H9 (cell line): ENCODE measurements at regions not wholly inside any gene's neighbourhood (a gene's known extent, or its start where the extent isn't known, plus 50 kb on each side); places are given as distances from the start of the nearest gene placed in this dataset.

Experiments
- DNase-seq: peaks from one replicate; pipeline ENCODE4 v3.0.0-alpha.2; 2017
- H2AFZ ChIP-seq: one replicate; pipeline ENCODE4 v1.6.1; 2013; ENCODE audit warnings: mild to moderate bottlenecking, low read length, control low read depth, moderate library complexity
- H2AK5ac ChIP-seq: 2 replicates; pipeline ENCODE4 v1.6.1; 2013; ENCODE audit warnings: low read length, control low read depth, mixed read lengths; ENCODE audit not compliant: insufficient read length
- H2BK120ac ChIP-seq: one replicate; pipeline ENCODE4 v1.6.1; 2013; ENCODE audit warnings: low read depth, mild to moderate bottlenecking, low read length, control low read depth, inconsistent platforms; ENCODE audit not compliant: poor library complexity, severe bottlenecking
- H2BK12ac ChIP-seq: 2 replicates; pipeline ENCODE4 v1.6.1; 2013; ENCODE audit warnings: low read length, control low read depth, mixed read lengths, low read depth; ENCODE audit not compliant: insufficient read length
- H2BK15ac ChIP-seq: 2 replicates; pipeline ENCODE4 v1.6.1; 2013; ENCODE audit warnings: low read depth, low read length, control low read depth
- H2BK20ac ChIP-seq: one replicate; pipeline ENCODE4 v1.6.1; 2013; ENCODE audit warnings: low read depth, mild to moderate bottlenecking, low read length, control low read depth, inconsistent platforms; ENCODE audit not compliant: poor library complexity, severe bottlenecking
- H2BK5ac ChIP-seq: 2 replicates; pipeline ENCODE4 v1.6.1; 2013; ENCODE audit warnings: low read length, control low read depth, mixed read lengths; ENCODE audit not compliant: insufficient read length
- H3K14ac ChIP-seq: 2 replicates; pipeline ENCODE4 v1.6.1; 2013; ENCODE audit warnings: low read length, control low read depth; ENCODE audit not compliant: insufficient read depth
- H3K18ac ChIP-seq: 2 replicates; pipeline ENCODE4 v1.6.1; 2013; ENCODE audit warnings: low read depth, mild to moderate bottlenecking, mixed read lengths, low read length, control low read depth; ENCODE audit not compliant: insufficient read length
- H3K23ac ChIP-seq: 2 replicates; pipeline ENCODE4 v1.6.1; 2013; ENCODE audit warnings: low read length, control low read depth, mixed read lengths, low read depth; ENCODE audit not compliant: insufficient read length
- H3K23me2 ChIP-seq: 2 replicates; pipeline ENCODE4 v1.6.1; 2013; ENCODE audit warnings: low read depth, mild to moderate bottlenecking, mixed read lengths, low read length, control low read depth; ENCODE audit not compliant: insufficient read length, poor library complexity, severe bottlenecking
- H3K27ac ChIP-seq: 2 replicates; pipeline ENCODE4 v1.5.1; 2013; ENCODE audit warnings: low read length, control low read depth, mixed read lengths, low read depth; ENCODE audit not compliant: insufficient read length
- H3K27me3 ChIP-seq: 2 replicates; pipeline ENCODE4 v1.6.1; 2013; ENCODE audit warnings: low read length, control low read depth, inconsistent platforms; ENCODE audit not compliant: insufficient read depth
- H3K4ac ChIP-seq: 2 replicates; pipeline ENCODE4 v1.6.1; 2013; ENCODE audit warnings: low read depth, mild to moderate bottlenecking, control low read depth, inconsistent platforms, low read length, moderate library complexity
- H3K4me1 ChIP-seq: 2 replicates; pipeline ENCODE4 v1.6.1; 2013; ENCODE audit warnings: low read length, control low read depth, inconsistent platforms; ENCODE audit not compliant: insufficient read depth
- H3K4me2 ChIP-seq: 2 replicates; pipeline ENCODE4 v1.6.1; 2013; ENCODE audit warnings: low read length, control low read depth, mixed read lengths; ENCODE audit not compliant: insufficient read length, insufficient read depth
- H3K56ac ChIP-seq: 2 replicates; pipeline ENCODE4 v1.6.1; 2013; ENCODE audit warnings: low read depth, mild to moderate bottlenecking, mixed read lengths, low read length, control low read depth; ENCODE audit not compliant: insufficient read length
- H3K79me1 ChIP-seq: 2 replicates; pipeline ENCODE4 v1.6.1; 2013; ENCODE audit warnings: low read depth, mild to moderate bottlenecking, moderate library complexity, low read length, control low read depth, inconsistent platforms; ENCODE audit not compliant: insufficient read depth, poor library complexity, severe bottlenecking
- H3K79me2 ChIP-seq: 2 replicates; pipeline ENCODE4 v1.6.1; 2013; ENCODE audit warnings: low read length, control low read depth, inconsistent platforms; ENCODE audit not compliant: insufficient read depth
- H3K9ac ChIP-seq: 2 replicates; pipeline ENCODE4 v1.6.1; 2013; ENCODE audit warnings: low read length, control low read depth, mixed read lengths; ENCODE audit not compliant: insufficient read length; ENCODE audit errors: extremely low read depth
- H3K9me3 ChIP-seq: one replicate; pipeline ENCODE4 v1.6.1; 2013; ENCODE audit warnings: low read depth, low read length, inconsistent platforms; ENCODE audit not compliant: control insufficient read depth
- H3T11ph ChIP-seq: one replicate; pipeline ENCODE4 v1.6.1; 2013; ENCODE audit warnings: mild to moderate bottlenecking, low read length, control low read depth, inconsistent platforms
- H4K20me1 ChIP-seq: one replicate; pipeline ENCODE4 v1.6.1; 2013; ENCODE audit not compliant: control insufficient read depth, insufficient read length, insufficient read depth
- H4K5ac ChIP-seq: 2 replicates; pipeline ENCODE4 v1.6.1; 2013; ENCODE audit warnings: low read depth, mild to moderate bottlenecking, mixed read lengths, low read length, control low read depth; ENCODE audit not compliant: insufficient read length
- H4K8ac ChIP-seq: replicated peaks from 2 replicates; pipeline ENCODE4 v1.6.1; 2013; ENCODE audit warnings: low read length, control low read depth, mixed read lengths, low read depth; ENCODE audit not compliant: insufficient read length
- H4K91ac ChIP-seq: 2 replicates; pipeline ENCODE4 v1.6.1; 2013; ENCODE audit warnings: low read depth, mild to moderate bottlenecking, moderate library complexity, mixed read lengths, low read length, control low read depth; ENCODE audit not compliant: insufficient read length
- H3K27ac Mint-ChIP-seq, 3 experiments: 2 replicates in 2 of 3; 3 replicates in 1 of 3; pipeline ENCODE4 v1.8.0; 2020 to 2021; ENCODE audit warnings: mixed read lengths in 3 of 3, mild to moderate bottlenecking in 1 of 3, moderate library complexity in 1 of 3
- H3K27me3 Mint-ChIP-seq: 2 replicates; pipeline ENCODE4 v1.8.0; 2021; ENCODE audit warnings: low read depth, mild to moderate bottlenecking, moderate library complexity, mixed read lengths
- H3K36me3 Mint-ChIP-seq, 3 experiments: 2 replicates in 2 of 3; 3 replicates in 1 of 3; pipeline ENCODE4 v1.8.0; 2020 to 2021; ENCODE audit warnings: low read depth in 3 of 3, mixed read lengths in 3 of 3; ENCODE audit not compliant: insufficient read depth in 1 of 3
- H3K4me1 Mint-ChIP-seq, 2 experiments: 2 replicates each; pipeline ENCODE4 v1.8.0; 2020; ENCODE audit warnings: mixed read lengths in 2 of 2
- H3K4me3 Mint-ChIP-seq, 2 experiments: 2 replicates in 1 of 2; 3 replicates in 1 of 2; pipeline ENCODE4 v1.8.0; 2020 to 2021; ENCODE audit warnings: mild to moderate bottlenecking in 2 of 2, mixed read lengths in 2 of 2, moderate library complexity in 1 of 2
- H3K9me3 Mint-ChIP-seq, 2 experiments: 2 replicates in 1 of 2; 3 replicates in 1 of 2; pipeline ENCODE4 v1.8.0; 2020; ENCODE audit warnings: mild to moderate bottlenecking in 2 of 2, mixed read lengths in 2 of 2, moderate library complexity in 1 of 2
- CTCF ChIP-seq: fragments of 200-600 bp; sonication (generic); conservative IDR thresholded peaks from 3 replicates; pipeline ENCODE4 v1.8.0; 2021; ENCODE audit warnings: antibody characterized with exemption, mild to moderate bottlenecking
- whole genome bisulfite sequencing: extraction: QIAGEN DNeasy Blood & Tissue Kit; methylation state at CpG from one replicate; pipeline ENCODE4 v1.1.7; 2013; ENCODE audit warnings: missing lambda C conversion rate, low lambda C conversion rate, mixed read lengths; ENCODE audit not compliant: insufficient read length; ENCODE audit errors: extremely low coverage; 5-methylcytosine and 5-hydroxymethylcytosine counted together

GRCh38 chr18:71352618-71353017 is 1063.8 kb downstream of the SOCS6 start:
- no peaks in the 10 kb centered on the region; the same call in 1 of the 2 replicates for H3K27me3 Mint-ChIP-seq
- no peak overlapping the region for H2BK5ac ChIP-seq
- H3K79me2 ChIP-seq, result no peaks in the 10 kb centered on the region
- TF ChIP-seq CTCF, result no peak
- no peak overlapping the region for H3K14ac ChIP-seq
- no peak overlapping the region for H2BK20ac ChIP-seq
- no peak overlapping the region for H3T11ph ChIP-seq
- no peak overlapping the region for H3K4me2 ChIP-seq
- no peak overlapping the region for H3K27ac Mint-ChIP-seq
- no CpG with 5 or more reads among the region's 1 CpG for WGBS
- H2BK120ac ChIP-seq, result no peak overlapping the region
- no peak overlapping the region for H3K9ac ChIP-seq
- H2AK5ac ChIP-seq, result no peak overlapping the region
- no peaks in the 10 kb centered on the region for H3K4me1 ChIP-seq
- H3K4me1 Mint-ChIP-seq, result peaks cover 0 to 7% of the 10 kb centered on the region in 2 experiments; a peak in 1 of 4 replicates
- no peaks in the 10 kb centered on the region for H4K20me1 ChIP-seq
- no peak overlapping the region for H3K4ac ChIP-seq
- no peaks in the 10 kb centered on the region for H3K36me3 Mint-ChIP-seq
- H2AFZ ChIP-seq, result no peak overlapping the region
- no peaks in the 10 kb centered on the region for H3K23me2 ChIP-seq
- no peaks in the 10 kb centered on the region for H3K9me3 Mint-ChIP-seq
- no peak overlapping the region for H3K56ac ChIP-seq
- H3K23ac ChIP-seq, result no peak overlapping the region
- H4K5ac ChIP-seq, result no peak overlapping the region
- H4K8ac ChIP-seq, result no peak overlapping the region
- no peak overlapping the region for H4K91ac ChIP-seq
- no peak overlapping the region for H2BK12ac ChIP-seq
- H3K18ac ChIP-seq, result no peak overlapping the region
- H3K79me1 ChIP-seq, result no peaks in the 10 kb centered on the region
- no peaks in the 10 kb centered on the region for H3K9me3 ChIP-seq
- no peak overlapping the region for H3K4me3 Mint-ChIP-seq
- H3K27ac ChIP-seq, result no peak overlapping the region
- H3K27me3 ChIP-seq, result no peaks in the 10 kb centered on the region
- no peak for DNase-seq
- H2BK15ac ChIP-seq, result no peak overlapping the region
